Adrenal gland (tissue), 9 donors: ENCODE measurements at regions not wholly inside any gene's neighbourhood (a gene's known extent, or its start where the extent isn't known, plus 50 kb on each side); places are given as distances from the start of the nearest gene placed in this dataset.

Experiments
- DNase-seq, 7 donors: peaks; one replicate each; pipeline ENCODE4 v3.0.0-alpha.2; 2019 to 2020
- H3K27ac ChIP-seq, 5 donors: fragments of 200-600 bp; sonication (generic) in 4 of 5; 1 replicate in 3 of 5; 2 replicates in 2 of 5; pipeline versions ENCODE4 v1.5.1 to v1.8.0; 2016 to 2020; ENCODE audit warnings: mild to moderate bottlenecking in 1 of 5
- H3K27me3 ChIP-seq: fragments of 200-600 bp; 2 replicates; pipeline ENCODE4 v1.8.0; 2021
- H3K36me3 ChIP-seq, 2 donors: fragments of 200-600 bp; replicated peaks in 1 of 2; 1 replicate in 1 of 2; 2 replicates in 1 of 2; pipeline versions ENCODE4 v1.5.1 to v1.8.0; 2018 to 2022
- H3K4me1 ChIP-seq, 2 donors: fragments of 200-600 bp; replicated peaks in 1 of 2; 1 replicate in 1 of 2; 2 replicates in 1 of 2; pipeline versions ENCODE4 v1.5.1 to v1.8.0; 2018 to 2021
- H3K4me3 ChIP-seq, 4 donors: fragments of 200-600 bp; sonication (generic) in 3 of 4; one replicate each; pipeline ENCODE4 v1.5.1; 2016 to 2018
- H3K9me3 ChIP-seq, 3 donors: fragments of 200-600 bp; sonication (generic) in 1 of 3; replicated peaks in 1 of 3; 1 replicate in 2 of 3; 2 replicates in 1 of 3; pipeline versions ENCODE4 v1.5.1 to v1.8.0; 2016 to 2021
- POLR2A ChIP-seq, 2 donors: fragments of 450-650 bp; IDR thresholded peaks; one replicate each; pipeline ENCODE4 v1.6.1; 2017; ENCODE audit warnings: antibody characterized with exemption in 2 of 2, mild to moderate bottlenecking in 2 of 2, moderate library complexity in 1 of 2
- WGBS, 4 donors: extraction: QIAGEN DNeasy Blood & Tissue Kit in 2 of 4; methylation state at CpG; one replicate each; pipeline versions ENCODE4 v1.1.5 to v1.1.7; 2013 to 2017; 5-methylcytosine and 5-hydroxymethylcytosine counted together
- intact Hi-C, 2 donors: fragments of 100-400 bp; cut with DNase I; formaldehyde crosslinking; loops; one replicate each; pipeline versions ENCODE4 v1.14.1 to v1.15.0; 2022 to 2023
- TF ChIP-seq, protein P1 (sequence below), 6 experiments: fragments of 450-650 bp in 4 of 6; fragments of 200-600 bp in 2 of 6; sonication (generic) in 1 of 6; IDR thresholded peaks; 1 replicate in 5 of 6; 2 replicates in 1 of 6; pipeline versions ENCODE4 v1.5.1 to v1.8.0; 2016 to 2021; ENCODE audit warnings: antibody characterized with exemption in 6 of 6, mild to moderate bottlenecking in 2 of 6, moderate library complexity in 1 of 6
- donor health status: healthy with polysubstance abuse.
- donor health status: Bipolar disorder and iron deficiency.
- donor health status: DM: yes; HTN: yes; CAD: no.
- donor health status: DM: no; HTN: no; CAD: no.
- donor health status: DM: no; HTN: no; CAD: no.

DNA sequence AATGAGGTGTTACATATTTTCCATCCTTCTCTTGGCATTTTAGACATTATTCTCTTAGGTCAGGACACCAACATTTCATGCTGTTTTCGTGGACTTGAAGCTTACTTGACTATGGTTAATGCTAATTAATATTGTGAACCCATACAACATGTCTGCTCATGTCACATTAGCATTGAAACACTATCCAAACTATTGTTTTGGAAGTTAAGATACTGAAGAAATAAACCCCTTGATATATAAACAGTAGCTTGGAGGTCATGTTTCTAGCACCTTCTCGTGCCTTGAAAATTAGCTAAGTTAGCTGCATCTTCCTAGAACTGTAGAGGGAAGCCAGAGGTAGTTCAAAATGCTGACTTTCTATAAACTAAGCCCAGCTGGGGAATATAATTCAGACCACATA, 288.8 kb downstream of the LTN1 start:
- intact Hi-C loops = no loop called here

DNA sequence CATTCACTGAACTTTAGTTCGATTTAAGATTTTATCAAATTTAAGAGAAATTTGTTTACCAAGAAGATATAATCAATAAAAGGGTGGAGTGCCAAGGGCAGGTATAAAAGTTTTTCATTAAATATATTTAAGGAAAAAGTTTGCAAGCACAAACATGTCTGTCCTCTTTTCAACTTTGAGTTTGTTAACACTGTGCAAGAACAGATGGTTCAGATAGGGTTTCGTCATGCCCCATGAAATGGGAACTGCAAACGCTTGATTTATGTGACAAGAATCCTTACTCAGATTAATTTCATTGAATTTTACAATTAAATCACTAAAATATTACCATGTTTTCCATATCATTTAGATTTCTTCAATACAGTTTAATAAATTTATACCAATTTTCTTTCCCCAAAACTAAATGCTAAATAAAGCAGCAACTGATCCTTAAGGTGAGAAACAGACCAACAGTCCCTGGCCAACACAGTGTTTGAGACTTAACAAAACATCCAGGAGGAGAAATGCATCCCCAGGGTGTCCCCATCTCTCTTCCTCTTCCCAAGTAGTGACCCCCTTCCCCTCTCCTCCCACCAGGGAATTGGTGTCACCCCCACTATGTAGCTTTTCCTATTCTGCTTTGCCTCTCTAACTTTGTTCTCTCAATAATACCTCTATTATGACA, 292.9 kb downstream of the LTN1 start:
- Histone ChIP-seq H3K4me3 (no peak overlapping the region), H3K4me1 (no peaks in the 10 kb centered on the region), H3K36me3 (no peaks in the 10 kb centered on the region), H3K9me3 (no peaks in the 10 kb centered on the region), H3K27ac (no peak overlapping the region), H3K27me3 (no peaks in the 10 kb centered on the region)
- no peak for DNase-seq
- TF ChIP-seq, protein P1, sequence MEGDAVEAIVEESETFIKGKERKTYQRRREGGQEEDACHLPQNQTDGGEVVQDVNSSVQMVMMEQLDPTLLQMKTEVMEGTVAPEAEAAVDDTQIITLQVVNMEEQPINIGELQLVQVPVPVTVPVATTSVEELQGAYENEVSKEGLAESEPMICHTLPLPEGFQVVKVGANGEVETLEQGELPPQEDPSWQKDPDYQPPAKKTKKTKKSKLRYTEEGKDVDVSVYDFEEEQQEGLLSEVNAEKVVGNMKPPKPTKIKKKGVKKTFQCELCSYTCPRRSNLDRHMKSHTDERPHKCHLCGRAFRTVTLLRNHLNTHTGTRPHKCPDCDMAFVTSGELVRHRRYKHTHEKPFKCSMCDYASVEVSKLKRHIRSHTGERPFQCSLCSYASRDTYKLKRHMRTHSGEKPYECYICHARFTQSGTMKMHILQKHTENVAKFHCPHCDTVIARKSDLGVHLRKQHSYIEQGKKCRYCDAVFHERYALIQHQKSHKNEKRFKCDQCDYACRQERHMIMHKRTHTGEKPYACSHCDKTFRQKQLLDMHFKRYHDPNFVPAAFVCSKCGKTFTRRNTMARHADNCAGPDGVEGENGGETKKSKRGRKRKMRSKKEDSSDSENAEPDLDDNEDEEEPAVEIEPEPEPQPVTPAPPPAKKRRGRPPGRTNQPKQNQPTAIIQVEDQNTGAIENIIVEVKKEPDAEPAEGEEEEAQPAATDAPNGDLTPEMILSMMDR (IDR thresholded peaks at IDR 0.05) = no peak
- TF ChIP-seq POLR2A (IDR thresholded peaks at IDR 0.05) = no peak
- intact Hi-C loops = no loop called here
- 69 to 85% (median 80%) methylated on average over 3 of the region's 3 CpGs for WGBS, 4 donors

More for the DNA sequence above, 288.8 kb downstream of the LTN1 start:
- no peak for TF ChIP-seq POLR2A (IDR thresholded peaks at IDR 0.05)
- TF ChIP-seq, protein P1 (IDR thresholded peaks at IDR 0.05) = no peak
- no peaks in the 10 kb centered on the region for H3K9me3 ChIP-seq
- no peak overlapping the region for H3K4me3 ChIP-seq
- no peaks in the 10 kb centered on the region for H3K4me1 ChIP-seq
- H3K27me3 ChIP-seq = no peaks in the 10 kb centered on the region
- 52 to 65% (median 56%) methylated on average over 2 of the region's 2 CpGs for WGBS, 4 donors
- H3K36me3 ChIP-seq = no peaks in the 10 kb centered on the region
- no peak overlapping the region for H3K27ac ChIP-seq
- DNase-seq = no peak

DNA sequence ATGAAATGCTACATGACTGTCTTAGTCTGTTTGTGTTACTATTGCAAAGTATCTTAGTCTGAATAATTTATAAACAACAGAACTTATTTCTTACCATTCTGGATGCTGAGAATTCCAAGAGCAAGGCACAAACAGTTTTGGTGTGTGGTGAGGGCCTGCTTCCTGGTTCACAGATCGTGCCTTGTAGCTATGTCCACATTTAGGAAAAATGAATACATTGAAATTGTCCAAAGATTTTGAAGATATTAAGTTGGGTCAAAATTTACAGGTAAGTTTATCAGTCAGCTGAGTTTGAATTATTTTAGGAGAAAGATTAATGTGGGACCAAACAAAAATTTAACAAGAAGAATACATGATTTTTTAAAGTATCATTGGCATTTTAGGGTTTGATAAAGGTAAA, 293.5 kb downstream of the LTN1 start:
- H3K9me3 ChIP-seq = no peaks in the 10 kb centered on the region
- 52 to 77% (median 73%) methylated on average over 1 of the region's 1 CpG for WGBS, 4 donors
- no peaks in the 10 kb centered on the region for H3K4me1 ChIP-seq
- intact Hi-C loops = no loop called here
- H3K27ac ChIP-seq = no peak overlapping the region
- H3K27me3 ChIP-seq = no peaks in the 10 kb centered on the region
- H3K4me3 ChIP-seq = no peak overlapping the region
- TF ChIP-seq, protein P1 (IDR thresholded peaks at IDR 0.05) = no peak
- no peak for TF ChIP-seq POLR2A (IDR thresholded peaks at IDR 0.05)
- DNase-seq = no peak
- no peaks in the 10 kb centered on the region for H3K36me3 ChIP-seq

DNA sequence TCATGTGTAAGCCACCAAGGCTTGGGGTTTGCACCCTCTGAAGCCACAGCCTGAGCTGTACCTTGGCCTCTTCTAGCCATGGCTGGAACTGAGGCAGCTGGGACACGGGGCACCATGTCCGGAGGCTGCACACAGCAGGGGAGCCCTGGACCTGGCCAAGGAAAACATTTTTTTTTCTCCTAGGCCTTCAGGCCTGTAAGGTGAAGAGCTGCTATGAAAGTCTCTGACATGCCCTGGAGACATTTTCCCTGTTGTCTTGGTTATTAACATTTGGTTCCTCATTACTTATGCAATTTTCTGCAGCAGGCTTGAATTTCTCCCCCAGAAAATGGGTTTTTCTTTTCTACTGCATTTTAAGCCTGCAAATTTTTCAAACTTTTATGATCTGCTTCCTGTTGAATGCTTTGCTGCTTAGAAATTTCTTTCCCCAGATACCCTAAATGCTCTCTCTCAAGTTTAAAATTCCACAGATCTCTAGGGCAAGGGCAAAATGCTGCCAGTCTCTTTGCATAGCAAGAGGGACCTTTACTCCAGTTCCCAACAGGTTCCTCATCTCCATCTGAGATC, 295.8 kb downstream of the LTN1 start:
- TF ChIP-seq, protein P1 (IDR thresholded peaks at IDR 0.05) = no peak
- TF ChIP-seq POLR2A (IDR thresholded peaks at IDR 0.05) = no peak
- intact Hi-C loops = no loop called here
- no peak for DNase-seq
- Histone ChIP-seq H3K27me3 (no peaks in the 10 kb centered on the region), H3K36me3 (no peaks in the 10 kb centered on the region), H3K4me1 (no peaks in the 10 kb centered on the region), H3K4me3 (no peak overlapping the region), H3K27ac (no peak overlapping the region), H3K9me3 (no peaks in the 10 kb centered on the region)
- 72 to 100% (median 91%) methylated on average over 2 of the region's 2 CpGs for WGBS, 4 donors
